HepG2 (cell line): ENCODE measurements at regions not wholly inside any gene's neighbourhood (a gene's known extent, or its start where the extent isn't known, plus 50 kb on each side); places are given as distances from the start of the nearest gene placed in this dataset.
A peak's percentile ranks its signal among the peaks of the same experiment; 100 is the strongest.

Experiments used
- CREB1 ChIP-seq, 2 experiments: fragments of 450-650 bp in 1 of 2; IDR thresholded peaks; 2 replicates each; pipeline ENCODE4 v1.6.1; 2016 to 2017; ENCODE audit warnings: control low read depth in 1 of 2, mild to moderate bottlenecking in 1 of 2, missing compliant biosample characterization in 1 of 2, missing genetic modification characterization in 1 of 2
- DZIP1 ChIP-seq: sonication (generic); formaldehyde crosslinking; IDR thresholded peaks from 2 replicates; pipeline ENCODE4 v1.5.0; 2020; ENCODE audit warnings: mild to moderate bottlenecking, missing genetic modification reagents
- ELF4 ChIP-seq: sonication (generic); formaldehyde crosslinking; IDR thresholded peaks from 2 replicates; pipeline ENCODE4 v1.5.0; 2020; ENCODE audit warnings: missing genetic modification reagents, mild to moderate bottlenecking, moderate library complexity, borderline replicate concordance
- FOXK1 ChIP-seq: sonication (generic); formaldehyde crosslinking; IDR thresholded peaks from 2 replicates; pipeline ENCODE4 v1.4.0; 2020; ENCODE audit warnings: low read depth, missing genetic modification reagents, borderline replicate concordance
- KIAA2018 ChIP-seq: sonication (generic); formaldehyde crosslinking; IDR thresholded peaks from 2 replicates; pipeline ENCODE4 v1.5.0; 2020; ENCODE audit warnings: mild to moderate bottlenecking, missing genetic modification reagents, borderline replicate concordance
- MAFF ChIP-seq: IDR thresholded peaks from 2 replicates; pipeline ENCODE4 v1.6.1; 2011; ENCODE audit warnings: low read depth, low read length, improper control_type of control experiment
- MXD4 ChIP-seq: IDR thresholded peaks from 2 replicates; pipeline ENCODE4 v1.6.1; 2016; ENCODE audit warnings: mild to moderate bottlenecking, missing biosample characterization, missing genetic modification reagents
- NFIB ChIP-seq: sonication (generic); formaldehyde crosslinking; IDR thresholded peaks from 2 replicates; pipeline ENCODE4 v1.9.0; 2021; ENCODE audit warnings: missing genetic modification reagents, mild to moderate bottlenecking, borderline replicate concordance
- SMAD3 ChIP-seq: sonication (generic); formaldehyde crosslinking; IDR thresholded peaks from 2 replicates; pipeline ENCODE4 v1.4.0; 2020; ENCODE audit warnings: missing genetic modification reagents
- SP5 ChIP-seq: IDR thresholded peaks from 2 replicates; pipeline ENCODE4 v1.6.1; 2016; ENCODE audit warnings: low read depth, borderline replicate concordance
- TGIF2 ChIP-seq: IDR thresholded peaks from 2 replicates; pipeline ENCODE4 v1.6.1; 2016; ENCODE audit warnings: control low read depth, missing compliant biosample characterization
- ZNF18 ChIP-seq: sonication (generic); formaldehyde crosslinking; IDR thresholded peaks from 2 replicates; pipeline ENCODE4 v1.8.0; 2022; ENCODE audit warnings: mild to moderate bottlenecking, missing genetic modification reagents; ENCODE audit not compliant: insufficient replicate concordance
- ZNF30 ChIP-seq: sonication (generic); formaldehyde crosslinking; IDR thresholded peaks from 2 replicates; pipeline ENCODE4 v1.5.0; 2020; ENCODE audit warnings: mild to moderate bottlenecking, missing genetic modification reagents
- ZNF761 ChIP-seq: sonication (generic); formaldehyde crosslinking; conservative IDR thresholded peaks from 2 replicates; pipeline ENCODE4 v1.4.0; 2020; ENCODE audit warnings: mild to moderate bottlenecking, missing genetic modification reagents

- TF ChIP-seq KIAA2018 (no peak), ZNF18 (CRISPR knock-in tag) (no peak), FOXK1 (0 out of 2 replicates have a peak, but pooled peaks have one; percentile 14), ZNF30 (CRISPR knock-in tag) (no peak), DZIP1 (CRISPR knock-in tag) (no peak), ZNF761 (CRISPR knock-in tag) (no peak), MXD4 (CRISPR knock-in tag) (peak; percentile 95), SMAD3 (CRISPR knock-in tag) (peak; percentile 80; the same call in 1 of the 2 replicates), SP5 (no peak; the same call in none of the 2 replicates), MAFF (no peak), ELF4 (CRISPR knock-in tag) (no peak), TGIF2 (CRISPR knock-in tag) (0 out of 2 replicates have a peak, but pooled peaks have one; percentile 59), NFIB (CRISPR knock-in tag) (no peak), CREB1 (IDR thresholded peaks at IDR 0.05) (peak; percentile 44; the same call in 1 of the 2 replicates), CREB1 (CRISPR knock-in tag; IDR thresholded peaks at IDR 0.05) (no peak)
Observed at GRCh38 chr2:43131051-43131889, 95.1 kb downstream of the ZFP36L2 start (continued).
